ENCODE measurements at regions not wholly inside any gene's neighbourhood (a gene's known extent, or its start where the extent isn't known, plus 50 kb on each side); places are given as distances from the start of the nearest gene placed in this dataset.
A peak's percentile ranks its signal among the peaks of the same experiment; 100 is the strongest.
"Not testable (repeated sequence)": the region's sequence is repeated elsewhere in the genome, so short reads cannot be mapped to it uniquely, and the experiment has no call there.

DNA sequence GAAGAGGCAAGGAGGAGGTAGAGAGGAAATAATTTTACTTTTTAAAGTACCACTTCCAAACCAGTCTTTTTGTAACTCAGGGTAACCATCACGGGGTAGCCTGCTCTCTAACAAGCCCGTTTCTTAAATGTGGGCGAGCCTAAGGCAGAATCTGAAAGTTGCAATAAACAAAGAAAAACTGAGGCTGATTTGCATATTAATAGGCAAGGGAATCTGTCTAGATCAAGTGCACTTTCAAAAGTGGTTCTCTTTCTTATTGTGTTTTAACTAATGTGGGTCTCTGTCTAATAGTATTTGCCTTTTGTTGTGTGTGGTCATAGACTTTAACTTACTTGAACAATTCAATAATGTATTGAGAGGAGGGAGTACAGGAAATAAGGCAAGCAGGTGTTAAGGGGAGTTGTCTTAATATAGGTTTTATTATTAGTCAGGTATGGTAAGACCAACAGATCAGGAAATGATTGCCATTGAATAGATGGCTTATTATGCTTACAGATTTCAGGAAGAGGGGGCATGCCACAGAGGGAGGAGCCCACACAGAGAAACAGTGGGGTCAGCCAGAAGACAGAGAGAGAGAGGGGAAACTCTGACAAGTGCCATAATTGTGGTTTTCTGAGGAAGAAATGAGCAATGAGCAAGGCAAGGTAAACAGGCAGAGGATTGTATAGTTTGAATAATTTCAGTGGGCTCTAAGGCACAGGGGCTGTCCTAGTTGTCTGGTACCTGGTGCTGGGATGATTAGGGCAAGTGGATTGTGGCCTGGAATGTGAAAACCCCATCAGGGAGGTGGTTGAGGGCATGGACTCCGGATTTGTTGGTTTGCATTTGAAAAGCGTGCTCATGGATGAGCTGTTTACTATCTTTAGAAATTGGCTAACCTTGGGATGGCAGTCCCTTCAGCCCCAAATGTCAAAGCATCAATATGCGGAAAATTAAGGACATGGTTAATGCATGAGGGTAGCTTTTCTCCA lies 237.2 kb downstream of the TOX3 start:
- no peak for DNase-seq (ENCODE audit: low spot score)

DNA sequence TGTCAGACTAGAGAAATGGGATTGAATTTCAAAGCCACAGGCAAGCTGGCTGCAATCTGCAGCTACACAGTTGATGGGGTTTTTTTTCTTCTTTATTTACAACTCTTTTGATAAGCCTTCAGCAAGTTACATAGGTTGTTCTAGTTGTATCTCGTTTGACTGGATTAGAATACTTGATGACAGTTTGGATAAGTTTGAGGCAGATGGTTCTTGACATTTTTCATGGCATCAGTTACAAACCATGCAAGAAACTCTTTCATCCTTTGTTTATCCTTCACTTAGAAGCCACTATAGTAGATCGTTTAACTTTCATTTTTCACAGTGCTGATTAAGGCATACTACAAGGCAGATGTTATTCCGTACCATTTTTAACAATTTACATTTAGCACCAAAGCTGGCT lies 238.9 kb downstream of the TOX3 start:
- no peak for DNase-seq (ENCODE audit: low spot score)

GRCh38 chr16:52301026-52301425 lies 245.9 kb downstream of the TOX3 start:
- no peak for DNase-seq (ENCODE audit: low spot score)

GRCh38 chr16:52298769-52299168 lies 248.2 kb downstream of the TOX3 start:
- no peak for DNase-seq (ENCODE audit: low spot score)

DNA sequence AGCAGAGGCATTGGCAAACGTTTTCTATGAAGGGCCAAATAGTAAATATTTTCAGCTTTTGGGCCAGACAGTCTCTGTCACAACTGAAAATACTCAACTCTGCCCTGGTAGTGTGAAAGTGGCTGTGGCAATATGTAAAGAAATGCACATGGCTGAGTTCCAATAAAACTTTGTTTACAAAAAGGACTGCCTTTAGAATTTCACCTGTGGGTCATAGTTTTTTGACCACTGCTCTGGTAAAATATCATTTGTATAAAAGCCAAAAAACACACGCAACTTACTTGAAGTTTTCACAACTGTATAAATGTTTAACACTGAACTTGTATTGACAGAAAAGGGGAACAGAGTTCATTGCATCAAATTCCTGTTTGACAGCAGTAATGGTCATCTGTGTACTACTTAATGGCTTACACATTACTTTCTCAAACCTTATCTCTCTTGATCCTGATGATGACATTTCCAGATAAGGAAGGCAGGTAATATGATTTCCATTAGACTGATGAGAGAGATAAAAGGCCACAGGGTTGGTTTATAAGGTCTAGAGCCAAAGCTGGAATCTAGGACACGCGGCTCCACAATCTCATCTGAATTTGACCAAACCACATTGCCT lies 250.1 kb downstream of the TOX3 start:
- not testable (repeated sequence) for DNase-seq (ENCODE audit: low spot score)

- DNase-seq (ENCODE audit: low spot score) = no peak
Measured at GRCh38 chr16:52296076-52296475, 250.9 kb downstream of the TOX3 start.

GRCh38 chr16:52294660-52295059 lies 252.3 kb downstream of the TOX3 start:
- DNase-seq (ENCODE audit: low spot score) = no peak

GRCh38 chr16:52293204-52293603 lies 253.7 kb downstream of the TOX3 start:
- no peak for DNase-seq (ENCODE audit: low spot score)

- DNase-seq (ENCODE audit: low spot score) = no peak
Measured at GRCh38 chr16:52283584-52284375, 263.2 kb downstream of the TOX3 start.

DNA sequence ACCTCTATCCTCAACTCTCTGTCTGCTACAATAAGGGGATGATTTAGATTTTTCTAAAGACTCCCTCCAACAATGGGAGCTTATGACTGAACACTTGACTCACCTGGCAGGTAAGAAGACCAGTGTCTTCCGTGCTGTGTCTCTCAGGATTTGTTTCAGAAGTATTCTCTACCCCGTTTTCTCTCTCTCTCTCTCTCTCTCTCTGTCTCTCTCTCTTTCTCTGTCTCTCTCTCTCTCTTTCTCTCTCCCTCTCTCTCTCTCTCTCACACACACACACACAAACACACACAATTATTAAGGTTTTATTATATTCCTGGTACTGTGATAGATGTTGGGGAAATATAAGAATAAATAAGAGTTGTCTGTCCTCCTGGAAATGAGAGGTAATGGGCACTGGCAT lies 263.9 kb downstream of the TOX3 start:
- DNase-seq (ENCODE audit: low spot score) = no peak

GRCh38 chr16:52280086-52280485 lies 266.9 kb downstream of the TOX3 start:
- no peak for DNase-seq (ENCODE audit: low spot score)

DNA sequence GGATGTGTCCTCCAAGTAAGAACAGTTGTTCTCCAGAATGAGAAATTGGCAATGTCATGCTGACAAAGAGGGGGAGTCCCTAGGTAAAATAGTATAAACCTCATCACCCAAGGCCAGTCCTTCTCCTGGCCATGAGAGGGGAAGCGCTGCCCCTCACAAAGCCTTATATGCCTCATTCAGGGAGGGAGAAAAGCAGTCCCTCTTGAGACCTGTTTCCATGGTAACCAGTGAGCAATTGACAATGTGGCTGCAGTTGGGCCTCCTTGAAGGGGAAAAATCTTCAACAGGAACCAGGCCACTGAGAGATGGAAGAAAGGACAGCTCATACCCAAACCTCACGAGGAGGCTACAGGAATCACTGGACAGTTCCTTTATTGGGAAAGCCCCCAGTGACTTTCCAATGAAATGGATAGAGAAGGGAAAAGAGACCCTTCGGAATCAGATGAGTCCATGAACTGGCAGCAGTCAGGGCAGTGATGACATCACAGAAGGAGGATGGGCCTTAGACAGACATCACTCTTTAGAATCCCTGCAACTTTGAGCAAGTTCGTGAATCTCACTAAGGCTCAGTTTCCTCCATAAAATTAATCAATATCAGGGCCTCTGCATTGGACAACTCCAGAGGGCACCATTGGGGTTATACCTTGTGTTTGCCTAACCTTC lies 275.7 kb downstream of the TOX3 start:
- DNase-seq (ENCODE audit: low spot score) = no peak

DNA sequence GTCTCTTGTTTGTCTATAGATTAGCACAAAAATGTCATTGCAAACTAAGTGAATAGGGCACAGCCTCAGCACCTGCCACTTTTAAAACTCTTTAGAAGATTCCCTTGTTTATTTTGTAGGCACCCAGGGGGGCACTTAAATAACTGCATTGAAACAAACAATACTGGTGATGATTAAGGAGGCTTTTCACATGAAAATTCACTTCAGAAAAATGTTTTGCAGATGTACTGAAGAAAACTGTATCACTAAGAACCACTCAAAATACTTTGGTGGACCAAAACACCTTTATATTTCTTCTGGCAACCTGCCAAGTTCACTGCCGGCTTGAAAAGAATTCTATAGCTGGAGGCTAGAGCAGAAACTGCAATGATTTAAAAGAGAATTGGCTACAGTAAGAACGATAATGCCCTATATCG lies 281.5 kb downstream of the TOX3 start:
- no peak for DNase-seq (ENCODE audit: low spot score)

DNA sequence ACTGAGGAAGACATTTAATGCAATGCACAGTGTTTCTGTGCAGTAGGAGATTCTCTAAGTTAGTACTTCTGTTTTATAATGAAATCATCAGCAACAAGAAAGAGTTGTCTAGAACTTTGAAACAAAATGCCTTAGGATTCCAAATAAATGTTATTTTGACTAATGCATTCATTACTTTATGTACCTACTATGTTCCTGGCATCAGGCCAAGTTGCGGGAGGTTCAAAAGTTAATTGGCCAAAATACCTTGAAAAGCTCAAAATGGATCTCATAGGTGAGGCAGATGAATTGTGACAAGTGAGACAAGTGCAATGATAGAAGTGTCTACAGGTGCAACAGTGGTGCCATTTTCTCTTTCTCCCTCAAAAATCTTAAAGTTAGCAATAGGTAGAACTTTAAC lies 289.4 kb downstream of the TOX3 start:
- no peak for DNase-seq (ENCODE audit: low spot score)

GRCh38 chr16:52256310-52257078 lies 290.4 kb downstream of the TOX3 start:
- DNase-seq (ENCODE audit: low spot score) = no peak

DNA sequence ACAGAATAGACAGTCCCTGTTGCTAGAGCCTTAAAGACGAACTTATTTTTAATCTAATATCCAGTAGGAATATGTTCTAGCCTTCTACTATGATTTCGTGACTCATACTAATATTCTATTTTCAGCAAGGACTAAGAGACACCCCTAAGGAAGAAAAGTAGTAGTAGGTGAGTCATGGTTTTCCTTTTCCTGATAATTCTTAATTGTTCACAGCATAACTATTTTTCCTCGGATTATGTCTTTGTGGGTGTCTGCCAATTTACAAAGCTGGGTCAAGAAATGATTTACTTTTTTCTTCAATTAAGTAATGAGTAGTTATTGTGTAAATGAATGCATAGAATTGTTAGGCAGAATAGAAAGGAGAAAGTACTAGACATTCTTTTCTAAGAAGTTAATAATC lies 292.2 kb downstream of the TOX3 start:
- DNase-seq (ENCODE audit: low spot score) = peak; percentile 1

GRCh38 chr16:52252680-52253079 lies 294.3 kb downstream of the TOX3 start:
- DNase-seq (ENCODE audit: low spot score) = no peak

DNA sequence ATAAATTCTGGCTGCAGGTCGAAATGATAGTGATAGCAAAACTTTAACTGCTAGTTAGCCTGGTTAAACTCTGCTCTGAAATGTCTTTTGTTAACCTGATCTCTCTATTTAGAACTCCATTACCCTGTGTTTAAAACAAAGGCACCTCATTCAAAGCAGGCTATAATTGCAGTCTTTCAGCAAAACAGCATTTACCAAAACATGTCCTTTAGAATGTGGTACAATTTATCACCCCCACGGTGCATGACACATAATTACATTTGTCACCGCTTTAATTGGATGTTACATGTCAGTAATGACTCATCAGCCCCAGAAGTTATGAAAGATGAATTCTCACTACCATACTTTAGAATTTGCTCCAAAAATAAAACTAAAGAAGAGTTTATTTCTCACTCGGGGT lies 295.4 kb downstream of the TOX3 start:
- peak; percentile 20 for DNase-seq (ENCODE audit: low spot score)

DNA sequence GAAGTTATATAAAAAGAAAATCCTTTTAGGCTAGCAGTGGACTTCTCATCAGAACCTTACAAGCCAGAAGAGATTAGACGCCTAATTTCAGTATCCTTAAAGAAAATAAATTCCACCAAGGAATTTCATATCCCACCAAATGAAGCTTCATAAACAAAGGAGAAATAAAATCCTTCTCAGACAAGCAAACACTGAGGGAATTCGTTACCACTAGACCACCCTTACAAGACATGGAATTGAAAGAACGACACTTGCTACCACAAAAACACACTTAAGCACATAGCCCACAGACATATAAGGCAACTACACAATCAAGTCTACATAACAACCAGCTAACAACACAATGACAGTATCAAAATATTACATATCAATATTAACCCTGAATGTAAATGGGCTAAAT lies 299.2 kb downstream of the TOX3 start:
- no peak for DNase-seq (ENCODE audit: low spot score)

DNA sequence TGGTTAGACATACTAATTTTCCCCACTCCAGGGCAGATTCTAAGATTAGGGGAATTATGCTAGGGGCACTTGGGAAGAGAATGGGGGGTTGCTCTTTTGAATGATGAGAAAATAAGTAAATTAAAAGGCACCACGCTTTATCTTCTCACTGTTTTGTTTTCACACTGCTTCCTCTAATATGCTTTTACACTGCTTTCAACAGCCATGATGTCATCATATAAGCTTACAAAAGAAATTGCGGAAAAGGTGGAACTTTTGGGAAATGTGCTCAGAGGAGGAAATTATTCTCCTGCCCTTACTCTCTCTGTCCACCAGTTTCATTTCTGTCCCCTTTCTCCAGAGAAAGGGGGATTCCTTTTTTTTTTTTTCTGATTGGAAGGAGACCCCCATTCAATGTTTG lies 308.2 kb downstream of the TOX3 start:
- no peak for DNase-seq (ENCODE audit: low spot score)

GRCh38 chr16:52237823-52238222 lies 309.1 kb downstream of the TOX3 start:
- no peak for DNase-seq (ENCODE audit: low spot score)
